PC-3 (cell line): ENCODE measurements at regions not wholly inside any gene's neighbourhood (a gene's known extent, or its start where the extent isn't known, plus 50 kb on each side); places are given as distances from the start of the nearest gene placed in this dataset.

Experiments
- ATAC-seq: fragments of 200-7000 bp; cut with Tn5 transposase; 2 replicates; pipeline ENCODE4 v1.9.1; 2020; ENCODE audit warnings: mild to moderate bottlenecking, moderate library complexity
- BruUV-seq: library from RNA; stranded (reverse); fragments of 400-500 nt; replicated peaks from 2 replicates; lab custom pipeline; 2021; lab: Mats Ljungman, UMichigan
- CTCF ChIA-PET: fragments of 300-600 bp; sonication (Branson Sonifier 250); formaldehyde crosslinking; loops from one replicate; lab custom pipeline; 2022; ENCODE audit warnings: antibody characterized with exemption; lab: Charles Lee
- POLR2A ChIA-PET: fragments of 300-600 bp; sonication (Branson Sonifier 250); formaldehyde crosslinking; loops from one replicate; lab custom pipeline; 2022; ENCODE audit warnings: antibody characterized with exemption; ENCODE audit not compliant: unreplicated experiment; lab: Charles Lee
- DNase-seq: peaks from one replicate; pipeline ENCODE4 v3.0.0-alpha.2; 2015
- H2AFZ ChIP-seq: fragments of 300-600 bp; sonication (generic); 2 replicates; pipeline ENCODE4 v1.6.0; 2016; ENCODE audit warnings: antibody characterized with exemption, low read length
- H3F3A ChIP-seq: fragments of 300-600 bp; sonication (generic); one replicate; pipeline ENCODE4 v1.6.0; 2017; ENCODE audit warnings: antibody characterized with exemption, low read length, control low read depth, mild to moderate bottlenecking; ENCODE audit not compliant: unreplicated experiment
- H3K27ac ChIP-seq: fragments of 300-600 bp; sonication (generic); 2 replicates; pipeline ENCODE4 v1.5.1; 2016; ENCODE audit warnings: mild to moderate bottlenecking, low read length
- H3K27me3 ChIP-seq: fragments of 300-600 bp; sonication (generic); 2 replicates; pipeline ENCODE4 v1.6.1; 2016; ENCODE audit warnings: low read length, mixed read lengths
- H3K36me3 ChIP-seq: fragments of 300-600 bp; sonication (generic); 2 replicates; pipeline ENCODE4 v1.6.1; 2016; ENCODE audit warnings: low read depth, mixed run types, low read length, mixed read lengths
- H3K4me1 ChIP-seq: fragments of 300-600 bp; sonication (generic); 2 replicates; pipeline ENCODE4 v1.5.1; 2016; ENCODE audit warnings: low read length; ENCODE audit not compliant: insufficient read depth
- H3K4me2 ChIP-seq: fragments of 300-600 bp; sonication (generic); 2 replicates; pipeline ENCODE4 v1.6.0; 2016; ENCODE audit warnings: low read length
- H3K4me3 ChIP-seq: fragments of 300-600 bp; sonication (generic); 2 replicates; pipeline ENCODE4 v1.5.1; 2016; ENCODE audit warnings: mild to moderate bottlenecking, low read length, mixed read lengths
- H3K79me2 ChIP-seq: fragments of 300-600 bp; sonication (generic); 2 replicates; pipeline ENCODE4 v1.6.1; 2017; ENCODE audit warnings: low read length, mixed read lengths
- H3K9ac ChIP-seq: fragments of 300-600 bp; sonication (generic); 2 replicates; pipeline ENCODE4 v1.6.0; 2016; ENCODE audit warnings: mild to moderate bottlenecking, low read length
- H3K9me2 ChIP-seq: fragments of 300-600 bp; sonication (generic); replicated peaks from 2 replicates; pipeline ENCODE4 v1.6.1; 2016; ENCODE audit warnings: mixed run types, low read length, mixed read lengths
- H3K9me3 ChIP-seq: fragments of 300-600 bp; sonication (generic); 2 replicates; pipeline ENCODE4 v1.6.1; 2016; ENCODE audit warnings: low read length, mixed read lengths
- H4K20me1 ChIP-seq: fragments of 300-600 bp; sonication (generic); 2 replicates; pipeline ENCODE4 v1.6.1; 2016; ENCODE audit warnings: low read length, mixed read lengths
- EZH2 ChIP-seq: fragments of 300-600 bp; sonication (generic); IDR thresholded peaks from one replicate; pipeline ENCODE4 v1.6.1; 2017; ENCODE audit warnings: antibody characterized with exemption, mild to moderate bottlenecking, low read length; ENCODE audit not compliant: unreplicated experiment
- EZH2phosphoT487 ChIP-seq: fragments of 300-600 bp; sonication (generic); IDR thresholded peaks from 2 replicates; pipeline ENCODE4 v1.6.1; 2018; ENCODE audit warnings: mild to moderate bottlenecking, antibody characterized with exemption, low read length, borderline replicate concordance
- intact Hi-C: fragments of 100-400 bp; cut with micrococcal nuclease; formaldehyde crosslinking; loops from 2 replicates; pipeline ENCODE4 v1.9.0; 2023
- TF ChIP-seq, protein P1 (sequence below): fragments of 300-600 bp; sonication (generic); conservative IDR thresholded peaks from 2 replicates; pipeline ENCODE4 v1.5.1; 2017; ENCODE audit warnings: antibody characterized with exemption, low read depth, mild to moderate bottlenecking, low read length

DNA sequence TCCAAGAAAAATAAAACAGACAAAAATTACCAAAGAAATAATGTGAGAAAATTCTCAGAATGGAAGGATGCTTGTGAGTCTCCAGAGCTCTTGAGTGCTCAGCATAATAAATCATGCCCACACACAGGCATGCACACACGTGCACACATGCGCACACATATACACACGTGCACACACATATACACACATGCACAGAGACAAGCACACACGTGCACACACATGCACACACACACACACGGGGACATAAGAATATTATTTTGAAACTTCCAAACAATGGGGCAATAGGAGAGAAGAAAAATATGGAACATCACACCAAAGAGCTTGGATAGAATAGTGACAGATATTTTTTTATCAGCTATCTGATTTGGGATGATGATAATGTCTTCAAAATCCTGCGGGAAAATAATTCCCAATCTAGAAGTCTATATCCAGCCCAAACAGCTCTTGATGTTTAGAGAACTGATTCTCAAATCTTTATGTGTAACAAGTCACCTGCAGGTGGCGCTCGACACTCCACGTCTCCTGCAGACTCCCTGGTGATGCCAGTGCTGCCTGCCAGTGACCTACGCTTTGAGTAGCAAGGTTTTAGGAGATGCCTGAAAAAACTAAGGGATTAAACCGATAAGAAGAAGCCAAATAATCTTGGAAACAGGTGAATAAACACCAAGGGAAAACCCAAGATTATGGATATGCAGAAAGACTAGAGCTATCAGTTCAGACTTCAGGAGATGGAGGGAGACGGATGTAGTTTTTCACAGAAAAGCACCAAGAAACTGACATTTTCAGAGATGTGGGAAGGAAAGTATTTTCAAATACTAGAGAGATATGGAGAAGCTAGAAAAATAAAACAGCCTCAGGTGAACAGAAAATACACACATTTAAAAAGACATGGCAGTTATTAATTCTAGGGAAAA lies 743.6 kb downstream of the ETS1 start:
- no peaks in the 10 kb centered on the region for H3K4me1 ChIP-seq
- ChIA-PET CTCF (interaction anchor here (0.6 kb wide), 1 partner anchor 47 kb away, joined by 3 read pairs; no protein-coding TSS in a partner anchor), POLR2A (no interaction called here)
- no peaks in the 10 kb centered on the region for H4K20me1 ChIP-seq
- H3K9ac ChIP-seq = no peak overlapping the region
- peaks cover 31% of the 10 kb centered on the region for H3K27me3 ChIP-seq
- peak; percentile 82 for DNase-seq
- H3K79me2 ChIP-seq = no peaks in the 10 kb centered on the region
- BruUV-seq = no TSS peak
- no peak overlapping the region for H3K27ac ChIP-seq
- intact Hi-C loops = no loop called here
- no peak overlapping the region for H3K4me2 ChIP-seq
- H3K4me3 ChIP-seq = no peak overlapping the region
- no peak overlapping the region for H2AFZ ChIP-seq
- no peaks in the 10 kb centered on the region for H3K9me3 ChIP-seq
- no peaks in the 10 kb centered on the region for H3K36me3 ChIP-seq
- TF ChIP-seq EZH2phosphoT487 = no peak
- TF ChIP-seq, protein P1, sequence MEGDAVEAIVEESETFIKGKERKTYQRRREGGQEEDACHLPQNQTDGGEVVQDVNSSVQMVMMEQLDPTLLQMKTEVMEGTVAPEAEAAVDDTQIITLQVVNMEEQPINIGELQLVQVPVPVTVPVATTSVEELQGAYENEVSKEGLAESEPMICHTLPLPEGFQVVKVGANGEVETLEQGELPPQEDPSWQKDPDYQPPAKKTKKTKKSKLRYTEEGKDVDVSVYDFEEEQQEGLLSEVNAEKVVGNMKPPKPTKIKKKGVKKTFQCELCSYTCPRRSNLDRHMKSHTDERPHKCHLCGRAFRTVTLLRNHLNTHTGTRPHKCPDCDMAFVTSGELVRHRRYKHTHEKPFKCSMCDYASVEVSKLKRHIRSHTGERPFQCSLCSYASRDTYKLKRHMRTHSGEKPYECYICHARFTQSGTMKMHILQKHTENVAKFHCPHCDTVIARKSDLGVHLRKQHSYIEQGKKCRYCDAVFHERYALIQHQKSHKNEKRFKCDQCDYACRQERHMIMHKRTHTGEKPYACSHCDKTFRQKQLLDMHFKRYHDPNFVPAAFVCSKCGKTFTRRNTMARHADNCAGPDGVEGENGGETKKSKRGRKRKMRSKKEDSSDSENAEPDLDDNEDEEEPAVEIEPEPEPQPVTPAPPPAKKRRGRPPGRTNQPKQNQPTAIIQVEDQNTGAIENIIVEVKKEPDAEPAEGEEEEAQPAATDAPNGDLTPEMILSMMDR = peak; percentile 90
- TF ChIP-seq EZH2 = no peak
- H3K9me2 ChIP-seq = no peaks in the 10 kb centered on the region
- no peaks in the 10 kb centered on the region for H3F3A ChIP-seq
- ATAC-seq = peak; percentile 46; the same call in 1 of the 2 replicates

DNA sequence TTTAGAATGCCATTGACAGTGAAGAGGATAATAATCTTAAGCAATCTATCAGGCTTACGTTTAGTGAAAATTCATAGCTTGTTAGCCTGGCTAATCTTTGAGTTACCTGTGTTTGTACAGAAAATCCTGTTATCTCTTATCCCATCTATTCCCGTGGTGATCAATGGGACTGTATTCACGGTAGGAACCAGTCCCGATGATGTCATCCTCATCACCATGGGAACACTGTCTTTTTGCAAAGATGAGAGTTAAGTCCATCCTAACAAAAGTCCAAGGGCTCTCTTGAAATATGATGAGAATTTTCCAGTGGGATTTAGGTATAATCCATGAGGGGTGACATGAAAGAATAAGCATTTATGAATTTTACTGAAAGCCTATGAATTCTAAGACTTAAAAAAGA lies 762.2 kb downstream of the ETS1 start:
- Histone ChIP-seq H3K27me3 (peaks cover 22% of the 10 kb centered on the region; the same call in 1 of the 2 replicates), H3K36me3 (no peaks in the 10 kb centered on the region), H3K9ac (no peak overlapping the region), H3K9me3 (no peaks in the 10 kb centered on the region), H3K4me3 (no peak overlapping the region), H3K4me1 (no peaks in the 10 kb centered on the region), H2AFZ (no peak overlapping the region), H3K9me2 (no peaks in the 10 kb centered on the region), H3K27ac (no peak overlapping the region), H3K79me2 (no peaks in the 10 kb centered on the region), H3K4me2 (no peak overlapping the region), H3F3A (no peaks in the 10 kb centered on the region), H4K20me1 (no peaks in the 10 kb centered on the region)
- TF ChIP-seq, protein P1 = no peak
- TF ChIP-seq EZH2phosphoT487 = no peak
- TF ChIP-seq EZH2 = no peak
- POLR2A ChIA-PET = no interaction called here
- ATAC-seq = no peak
- CTCF ChIA-PET = no interaction called here
- intact Hi-C loops = no loop called here
- no peak for DNase-seq
- no TSS peak for BruUV-seq

DNA sequence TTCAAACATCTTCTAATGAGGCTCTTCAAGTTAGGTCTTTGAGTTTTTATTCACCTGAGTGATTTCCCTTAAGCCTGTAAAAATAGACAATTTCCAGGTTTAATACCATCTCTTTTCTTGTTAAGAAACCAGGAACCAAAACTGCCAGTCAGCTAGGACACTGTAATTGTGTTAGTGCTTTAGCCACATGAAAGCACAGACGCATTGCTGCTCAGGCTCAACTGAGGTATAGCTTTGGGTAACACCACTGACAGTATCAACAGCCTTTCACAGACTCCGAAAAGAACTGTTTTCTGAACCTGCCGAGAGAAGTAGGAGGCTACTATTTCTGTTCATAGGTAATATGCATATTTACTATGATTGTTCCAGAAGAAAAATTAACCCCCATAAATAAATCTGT lies 768.7 kb downstream of the ETS1 start:
- no peak overlapping the region for H2AFZ ChIP-seq
- no peaks in the 10 kb centered on the region for H3K36me3 ChIP-seq
- no peaks in the 10 kb centered on the region for H3K79me2 ChIP-seq
- CTCF ChIA-PET = no interaction called here
- H3K9me3 ChIP-seq = no peaks in the 10 kb centered on the region
- TF ChIP-seq EZH2 = no peak
- no peak overlapping the region for H3K4me3 ChIP-seq
- H3F3A ChIP-seq = no peaks in the 10 kb centered on the region
- intact Hi-C loops = no loop called here
- no peaks in the 10 kb centered on the region for H3K9me2 ChIP-seq
- H3K4me1 ChIP-seq = no peaks in the 10 kb centered on the region
- no peak overlapping the region for H3K9ac ChIP-seq
- BruUV-seq = no TSS peak
- no peaks in the 10 kb centered on the region for H4K20me1 ChIP-seq
- DNase-seq = no peak
- POLR2A ChIA-PET = no interaction called here
- no peak overlapping the region for H3K27ac ChIP-seq
- H3K4me2 ChIP-seq = no peak overlapping the region
- peaks cover 10% of the 10 kb centered on the region; the same call in 1 of the 2 replicates for H3K27me3 ChIP-seq
- ATAC-seq = no peak
